ENCODE measurements at regions not wholly inside any gene's neighbourhood (a gene's known extent, or its start where the extent isn't known, plus 50 kb on each side); places are given as distances from the start of the nearest gene placed in this dataset.

GRCh38 chr14:40414386-40414785, 982.2 kb upstream of the FBXO33 start:
- intact Hi-C loops (cut with micrococcal nuclease): no loop called here
- CTCF ChIA-PET: no interaction called here
- 0 out of 2 replicates have a peak, but pooled peaks cover 4% of the 10 kb centered on the region for H3K4me1 ChIP-seq (ENCODE audit: insufficient read depth, low read length)
- POLR2A ChIA-PET (ENCODE audit: unreplicated experiment): no interaction called here
- no peaks in the 10 kb centered on the region for H3K79me2 ChIP-seq (ENCODE audit: low read length)
- H3K4me3 ChIP-seq (ENCODE audit: low read length): no peak overlapping the region
- H3K27ac ChIP-seq (ENCODE audit: low read length): no peak overlapping the region
- no peaks in the 10 kb centered on the region for H3K9me3 ChIP-seq (ENCODE audit: low read length)
- H3K4me2 ChIP-seq (ENCODE audit: low read length): no peak overlapping the region
- no peaks in the 10 kb centered on the region for H4K20me1 ChIP-seq (ENCODE audit: low read length)
- TF ChIP-seq CTCF (conservative IDR thresholded peaks at IDR 0.05; ENCODE audit: low read depth, low read length) (no peak), EZH2 (IDR thresholded peaks at IDR 0.05; ENCODE audit: low read length, unreplicated experiment) (no peak), EZH2phosphoT487 (IDR thresholded peaks at IDR 0.05; ENCODE audit: borderline replicate concordance, low read length) (no peak)
- no peaks in the 10 kb centered on the region for H3K9me2 ChIP-seq (replicated peaks; ENCODE audit: low read length)
- no peaks in the 10 kb centered on the region for H3K36me3 ChIP-seq (ENCODE audit: low read depth, low read length)
- H2AFZ ChIP-seq (ENCODE audit: low read length): no peak overlapping the region
- DNase-seq (peak; percentile 45), ATAC-seq (peak; percentile 70)
- H3F3A ChIP-seq (ENCODE audit: low read length, unreplicated experiment): no peaks in the 10 kb centered on the region
- H3K9ac ChIP-seq (ENCODE audit: low read length): no peak overlapping the region
- BruUV-seq (replicated peaks): no TSS peak
- H3K27me3 ChIP-seq (ENCODE audit: low read length): no peaks in the 10 kb centered on the region

- Histone ChIP-seq H4K20me1 (ENCODE audit: low read length) (no peaks in the 10 kb centered on the region), H3K27ac (ENCODE audit: low read length) (no peak overlapping the region), H3K9me3 (ENCODE audit: low read length) (peaks cover 6% of the 10 kb centered on the region; the same call in 1 of the 2 replicates), H3K9me2 (replicated peaks; ENCODE audit: low read length) (no peaks in the 10 kb centered on the region), H3K27me3 (ENCODE audit: low read length) (no peaks in the 10 kb centered on the region), H3K4me3 (ENCODE audit: low read length) (no peak overlapping the region), H3K4me1 (ENCODE audit: insufficient read depth, low read length) (0 out of 2 replicates have a peak, but pooled peaks cover 4% of the 10 kb centered on the region), H3K4me2 (ENCODE audit: low read length) (no peak overlapping the region), H3K79me2 (ENCODE audit: low read length) (no peaks in the 10 kb centered on the region), H3K36me3 (ENCODE audit: low read depth, low read length) (no peaks in the 10 kb centered on the region), H3F3A (ENCODE audit: low read length, unreplicated experiment) (no peaks in the 10 kb centered on the region), H3K9ac (ENCODE audit: low read length) (no peak overlapping the region), H2AFZ (ENCODE audit: low read length) (no peak overlapping the region)
- ChIA-PET POLR2A (ENCODE audit: unreplicated experiment) (no interaction called here), CTCF (no interaction called here)
- TF ChIP-seq CTCF (conservative IDR thresholded peaks at IDR 0.05; ENCODE audit: low read depth, low read length) (no peak), EZH2phosphoT487 (IDR thresholded peaks at IDR 0.05; ENCODE audit: borderline replicate concordance, low read length) (no peak), EZH2 (IDR thresholded peaks at IDR 0.05; ENCODE audit: low read length, unreplicated experiment) (no peak)
- no TSS peak for BruUV-seq (replicated peaks)
- ATAC-seq (no peak), DNase-seq (peak; percentile 27)
- intact Hi-C loops (cut with micrococcal nuclease): no loop called here
These were observed 980.9 kb upstream of the FBXO33 start for GRCh38 chr14:40413136-40413535.

GRCh38 chr14:40410708-40411107, 978.5 kb upstream of the FBXO33 start:
- intact Hi-C loops (cut with micrococcal nuclease): no loop called here
- Histone ChIP-seq H3K9me2 (replicated peaks; ENCODE audit: low read length) (no peaks in the 10 kb centered on the region), H4K20me1 (ENCODE audit: low read length) (no peaks in the 10 kb centered on the region), H3K79me2 (ENCODE audit: low read length) (no peaks in the 10 kb centered on the region), H3K9me3 (ENCODE audit: low read length) (peaks cover 6% of the 10 kb centered on the region; the same call in 1 of the 2 replicates), H3K36me3 (ENCODE audit: low read depth, low read length) (no peaks in the 10 kb centered on the region), H3F3A (ENCODE audit: low read length, unreplicated experiment) (no peaks in the 10 kb centered on the region), H3K27ac (ENCODE audit: low read length) (no peak overlapping the region), H2AFZ (ENCODE audit: low read length) (no peak overlapping the region), H3K4me3 (ENCODE audit: low read length) (no peak overlapping the region), H3K9ac (ENCODE audit: low read length) (no peak overlapping the region), H3K4me1 (ENCODE audit: insufficient read depth, low read length) (0 out of 2 replicates have a peak, but pooled peaks cover 4% of the 10 kb centered on the region), H3K4me2 (ENCODE audit: low read length) (no peak overlapping the region), H3K27me3 (ENCODE audit: low read length) (no peaks in the 10 kb centered on the region)
- no peak for DNase-seq
- ChIA-PET POLR2A (ENCODE audit: unreplicated experiment) (no interaction called here), CTCF (no interaction called here)
- no peak for ATAC-seq
- no TSS peak for BruUV-seq (replicated peaks)
- TF ChIP-seq CTCF (conservative IDR thresholded peaks at IDR 0.05; ENCODE audit: low read depth, low read length) (no peak), EZH2phosphoT487 (IDR thresholded peaks at IDR 0.05; ENCODE audit: borderline replicate concordance, low read length) (no peak), EZH2 (IDR thresholded peaks at IDR 0.05; ENCODE audit: low read length, unreplicated experiment) (no peak)
